Pancreas (tissue), 10 donors: ENCODE measurements at regions not wholly inside any gene's neighbourhood (a gene's known extent, or its start where the extent isn't known, plus 50 kb on each side); places are given as distances from the start of the nearest gene placed in this dataset.

Experiments
- ATAC-seq, 4 donors: fragments of 200-7000 bp; cut with Tn5 transposase; one replicate each; pipeline versions ENCODE4 v1.8.0 to v1.9.1; 2020; ENCODE audit warnings: mild to moderate bottlenecking in 4 of 4, moderate library complexity in 4 of 4
- DNase-seq, 6 donors: peaks; one replicate each; pipeline ENCODE4 v3.0.0-alpha.2; 2020
- FAIRE-seq: peaks from 2 replicates; lab custom pipeline; 2012; peaks lifted over from hg19 to GRCh38; lab: Jason Lieb, UNC
- H3K27ac ChIP-seq, 4 donors: fragments of 200-600 bp; sonication (generic); 1 replicate in 3 of 4; 2 replicates in 1 of 4; pipeline versions ENCODE4 v1.5.0 to v1.8.0; 2020
- H3K27me3 ChIP-seq, 4 donors: fragments of 200-600 bp; one replicate each; pipeline ENCODE4 v1.8.0; 2021
- H3K36me3 ChIP-seq, 3 donors: fragments of 200-600 bp; sonication (generic) in 1 of 3; one replicate each; pipeline versions ENCODE4 v1.5.0 to v1.8.0; 2020 to 2021
- H3K4me1 ChIP-seq, 3 donors: fragments of 200-600 bp; one replicate each; pipeline ENCODE4 v1.8.0; 2021
- H3K4me3 ChIP-seq, 4 donors: fragments of 200-600 bp; sonication (generic) in 2 of 4; one replicate each; pipeline versions ENCODE4 v1.5.0 to v1.8.0; 2020 to 2021
- H3K9me3 ChIP-seq, 4 donors: fragments of 200-600 bp; one replicate each; pipeline ENCODE4 v1.8.0; 2021
- WGBS, 2 donors: extraction: QIAGEN DNeasy Blood & Tissue Kit; methylation state at CpG; one replicate each; pipeline ENCODE4 v1.1.7; 2013; 5-methylcytosine and 5-hydroxymethylcytosine counted together
- intact Hi-C, 3 donors: fragments of 100-400 bp; cut with DNase I; formaldehyde crosslinking; loops; one replicate each; pipeline versions ENCODE4 v1.11.1 to v1.14.2; 2022
- TF ChIP-seq, protein P1 (sequence below), 4 donors: fragments of 200-600 bp; sonication (generic) in 3 of 4; IDR thresholded peaks; one replicate each; pipeline versions ENCODE4 v1.5.0 to v1.8.0; 2021; ENCODE audit warnings: antibody characterized with exemption in 4 of 4
- donor health status: healthy with polysubstance abuse.
- donor health status: DM: no; HTN: no; CAD: no; lungs with moderate emphysema.
- donor health status: DM: no; HTN: no; CAD: no.
- donor health status: control.
- donor health status: control.
- donor health status: Bipolar disorder and iron deficiency.
- donor health status: DM: yes; HTN: yes; CAD: no.
- donor health status: DM: no; HTN: no; CAD: no.
- donor health status: DM: no; HTN: no; CAD: no.
- donor health status: DM: yes; HTN: yes; CAD: no.

DNA sequence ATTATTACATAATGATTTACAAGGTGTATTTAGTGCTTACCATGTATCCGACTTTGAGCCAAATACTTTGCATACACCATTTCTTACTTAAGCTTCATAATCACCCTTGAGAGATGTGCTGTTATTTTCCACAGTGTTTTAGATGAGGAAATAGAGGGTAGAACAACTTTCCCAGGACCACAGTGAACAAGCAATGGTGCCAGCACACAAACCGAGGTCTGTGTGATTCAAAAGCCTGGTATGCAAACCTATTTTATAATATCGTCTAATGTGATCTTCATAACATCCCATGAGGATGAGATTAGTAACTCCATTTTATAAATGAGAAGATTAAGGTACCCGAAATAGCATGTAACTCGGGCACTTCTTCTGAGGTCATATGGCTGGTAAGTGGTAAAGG lies 294.7 kb downstream of the NSG2 start:
- TF ChIP-seq, protein P1, sequence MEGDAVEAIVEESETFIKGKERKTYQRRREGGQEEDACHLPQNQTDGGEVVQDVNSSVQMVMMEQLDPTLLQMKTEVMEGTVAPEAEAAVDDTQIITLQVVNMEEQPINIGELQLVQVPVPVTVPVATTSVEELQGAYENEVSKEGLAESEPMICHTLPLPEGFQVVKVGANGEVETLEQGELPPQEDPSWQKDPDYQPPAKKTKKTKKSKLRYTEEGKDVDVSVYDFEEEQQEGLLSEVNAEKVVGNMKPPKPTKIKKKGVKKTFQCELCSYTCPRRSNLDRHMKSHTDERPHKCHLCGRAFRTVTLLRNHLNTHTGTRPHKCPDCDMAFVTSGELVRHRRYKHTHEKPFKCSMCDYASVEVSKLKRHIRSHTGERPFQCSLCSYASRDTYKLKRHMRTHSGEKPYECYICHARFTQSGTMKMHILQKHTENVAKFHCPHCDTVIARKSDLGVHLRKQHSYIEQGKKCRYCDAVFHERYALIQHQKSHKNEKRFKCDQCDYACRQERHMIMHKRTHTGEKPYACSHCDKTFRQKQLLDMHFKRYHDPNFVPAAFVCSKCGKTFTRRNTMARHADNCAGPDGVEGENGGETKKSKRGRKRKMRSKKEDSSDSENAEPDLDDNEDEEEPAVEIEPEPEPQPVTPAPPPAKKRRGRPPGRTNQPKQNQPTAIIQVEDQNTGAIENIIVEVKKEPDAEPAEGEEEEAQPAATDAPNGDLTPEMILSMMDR (IDR thresholded peaks at IDR 0.05), result no peak
- ATAC-seq (no peak), FAIRE-seq (no peak), DNase-seq (no peak)
- H3K36me3 ChIP-seq, result no peaks in the 10 kb centered on the region
- intact Hi-C loops, result no loop called here
- no peaks in the 10 kb centered on the region for H3K27me3 ChIP-seq
- no peak overlapping the region for H3K27ac ChIP-seq
- no peaks in the 10 kb centered on the region for H3K4me1 ChIP-seq
- H3K4me3 ChIP-seq, result no peak overlapping the region
- 53 to 69% methylated on average over 5 of the region's 5 CpGs for WGBS, 2 donors
- no peaks in the 10 kb centered on the region for H3K9me3 ChIP-seq

DNA sequence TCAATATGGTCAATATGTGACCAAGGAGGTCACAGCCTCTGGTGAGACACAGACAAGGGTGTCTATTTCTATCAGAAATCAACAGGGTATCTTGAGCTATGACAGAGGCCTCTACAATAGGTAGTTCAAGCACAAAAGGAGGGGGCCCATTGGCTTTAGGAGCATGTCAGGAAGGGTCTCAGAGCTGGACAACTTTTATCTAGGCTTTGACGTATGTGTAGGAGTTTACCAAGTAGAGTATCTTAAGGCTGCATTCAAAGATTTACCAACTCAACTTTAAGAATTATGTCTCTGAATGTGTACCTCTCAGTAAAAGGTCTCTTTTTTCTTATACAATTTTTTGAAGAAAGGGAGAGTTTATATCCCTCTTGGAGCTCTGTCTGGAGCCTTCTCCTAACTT lies 297.2 kb downstream of the NSG2 start:
- intact Hi-C loops, result no loop called here
- H3K27me3 ChIP-seq, result no peaks in the 10 kb centered on the region
- no peak overlapping the region for H3K4me3 ChIP-seq
- no peak overlapping the region for H3K27ac ChIP-seq
- H3K4me1 ChIP-seq, result no peaks in the 10 kb centered on the region
- no peaks in the 10 kb centered on the region for H3K9me3 ChIP-seq
- no peaks in the 10 kb centered on the region for H3K36me3 ChIP-seq
- TF ChIP-seq, protein P1 (IDR thresholded peaks at IDR 0.05), result no peak
- FAIRE-seq (no peak), ATAC-seq (no peak), DNase-seq (no peak)
- WGBS, 2 donors, result 89 to 97% methylated on average over 1 of the region's 1 CpG

DNA sequence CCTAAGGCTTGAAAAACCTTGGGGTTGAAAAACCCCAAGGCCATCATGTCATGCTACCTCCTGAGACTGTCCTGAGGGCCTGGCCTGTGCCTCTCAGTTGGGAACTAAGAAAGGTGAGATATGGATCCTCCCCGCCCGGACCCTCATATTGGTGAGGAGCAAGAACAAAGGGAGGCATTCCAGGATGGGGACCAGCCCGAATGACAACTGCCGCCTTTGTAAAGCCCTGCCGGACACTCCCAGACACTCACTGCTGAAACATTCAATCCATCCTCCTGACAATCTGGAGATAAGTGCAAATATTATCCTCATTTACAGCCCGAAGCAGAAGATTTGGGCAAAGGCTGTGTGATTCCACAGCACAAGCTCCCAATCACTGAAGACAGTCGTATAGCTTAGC lies 298.3 kb downstream of the NSG2 start:
- H3K9me3 ChIP-seq, result no peaks in the 10 kb centered on the region
- no peaks in the 10 kb centered on the region for H3K27me3 ChIP-seq
- DNase-seq (no peak), ATAC-seq (no peak), FAIRE-seq (no peak)
- intact Hi-C loops, result no loop called here
- WGBS, 2 donors, result 60 to 61% methylated on average over 7 of the region's 7 CpGs
- no peak overlapping the region for H3K27ac ChIP-seq
- H3K4me1 ChIP-seq, result no peaks in the 10 kb centered on the region
- no peak overlapping the region for H3K4me3 ChIP-seq
- no peaks in the 10 kb centered on the region for H3K36me3 ChIP-seq
- TF ChIP-seq, protein P1 (IDR thresholded peaks at IDR 0.05), result no peak

DNA sequence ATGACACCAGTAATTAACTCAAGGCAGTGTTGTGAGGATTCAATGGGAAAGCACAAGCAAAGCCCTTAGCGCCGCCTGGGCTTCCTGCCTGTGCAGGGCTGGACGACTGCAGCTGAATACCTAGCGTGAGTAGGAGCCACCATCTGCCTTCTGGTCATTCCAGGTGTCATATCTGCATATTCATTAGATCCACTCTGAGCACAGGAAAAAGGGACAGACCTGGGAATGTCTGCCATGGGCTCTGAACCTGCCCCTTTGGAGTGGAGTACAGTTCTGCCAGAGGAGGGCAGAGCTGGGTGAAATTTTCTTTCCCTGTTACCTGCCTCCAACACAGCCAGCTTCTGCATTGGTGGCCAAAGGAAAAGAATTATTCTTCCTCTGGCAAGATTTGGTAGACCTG lies 298.8 kb downstream of the NSG2 start:
- H3K36me3 ChIP-seq, result no peaks in the 10 kb centered on the region
- DNase-seq (no peak), FAIRE-seq (no peak), ATAC-seq (no peak)
- H3K9me3 ChIP-seq, result no peaks in the 10 kb centered on the region
- H3K27ac ChIP-seq, result no peak overlapping the region
- H3K27me3 ChIP-seq, result no peaks in the 10 kb centered on the region
- WGBS, 2 donors, result 61 to 63% methylated on average over 4 of the region's 4 CpGs
- TF ChIP-seq, protein P1 (IDR thresholded peaks at IDR 0.05), result no peak
- no peaks in the 10 kb centered on the region for H3K4me1 ChIP-seq
- no peak overlapping the region for H3K4me3 ChIP-seq
- intact Hi-C loops, result no loop called here

DNA sequence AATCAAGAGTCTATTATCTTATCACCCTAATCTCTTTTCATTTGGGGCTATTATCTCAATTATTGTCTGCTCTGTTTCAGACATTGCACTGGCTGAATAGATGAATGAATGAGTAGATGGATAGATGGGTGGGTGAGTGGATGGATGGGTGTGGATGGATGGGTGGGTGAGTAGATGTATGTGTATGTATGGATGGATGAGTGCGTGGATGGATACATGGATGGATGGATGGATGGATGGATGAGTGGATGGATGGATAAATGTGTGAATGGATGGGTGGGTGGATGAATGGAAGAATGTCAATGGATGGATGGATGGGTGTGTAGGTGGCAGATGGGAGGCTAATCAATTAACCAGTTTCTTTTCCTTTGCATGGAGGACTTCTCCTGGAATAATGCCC lies 301.7 kb downstream of the NSG2 start:
- DNase-seq (no peak), ATAC-seq (no peak), FAIRE-seq (no peak)
- no peaks in the 10 kb centered on the region for H3K4me1 ChIP-seq
- intact Hi-C loops, result no loop called here
- TF ChIP-seq, protein P1 (IDR thresholded peaks at IDR 0.05), result no peak
- WGBS, 2 donors, result 55 to 68% methylated on average over 1 of the region's 1 CpG
- H3K27ac ChIP-seq, result no peak overlapping the region
- H3K4me3 ChIP-seq, result no peak overlapping the region
- no peaks in the 10 kb centered on the region for H3K36me3 ChIP-seq
- H3K27me3 ChIP-seq, result no peaks in the 10 kb centered on the region
- no peaks in the 10 kb centered on the region for H3K9me3 ChIP-seq
